ENCODE measurements at regions not wholly inside any gene's neighbourhood (a gene's known extent, or its start where the extent isn't known, plus 50 kb on each side); places are given as distances from the start of the nearest gene placed in this dataset.
"Not testable (repeated sequence)": the region's sequence is repeated elsewhere in the genome, so short reads cannot be mapped to it uniquely, and the experiment has no call there.

- no peak for TF ChIP-seq POLR2A (IDR thresholded peaks at IDR 0.05; ENCODE audit: low read depth, low read length)
- FAIRE-seq (no peak), DNase-seq (ENCODE audit: insufficient read length, low spot score) (no peak)
These were observed 65.8 kb downstream of the MTX3 start for GRCh38 chr5:79924936-79925893.

DNA sequence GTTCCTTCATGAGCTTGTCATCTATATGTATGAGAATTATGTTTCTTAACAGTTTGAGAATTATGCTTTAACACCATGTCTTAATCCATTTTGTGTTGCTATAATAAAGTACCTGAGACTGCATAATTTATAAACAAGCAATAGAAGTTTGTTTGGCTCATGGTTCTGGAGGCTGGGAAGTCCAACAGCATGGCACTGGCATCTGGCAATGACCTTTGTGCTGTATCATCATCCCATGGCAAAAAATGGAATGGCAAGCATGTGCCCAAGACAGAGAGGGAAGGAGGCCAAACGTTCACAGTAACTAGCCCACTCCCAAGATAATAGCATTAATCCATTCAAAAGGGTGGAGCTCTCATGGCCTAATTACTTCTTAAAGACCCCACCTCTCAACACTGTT is 67.6 kb downstream of the MTX3 start:
- DNase-seq (ENCODE audit: insufficient read length, low spot score) (no peak), FAIRE-seq (no peak)
- TF ChIP-seq POLR2A (IDR thresholded peaks at IDR 0.05; ENCODE audit: low read depth, low read length) = no peak

GRCh38 chr5:79922626-79923025 is 68.4 kb downstream of the MTX3 start:
- FAIRE-seq (no peak), DNase-seq (ENCODE audit: insufficient read length, low spot score) (no peak)
- TF ChIP-seq POLR2A (IDR thresholded peaks at IDR 0.05; ENCODE audit: low read depth, low read length) = no peak

DNA sequence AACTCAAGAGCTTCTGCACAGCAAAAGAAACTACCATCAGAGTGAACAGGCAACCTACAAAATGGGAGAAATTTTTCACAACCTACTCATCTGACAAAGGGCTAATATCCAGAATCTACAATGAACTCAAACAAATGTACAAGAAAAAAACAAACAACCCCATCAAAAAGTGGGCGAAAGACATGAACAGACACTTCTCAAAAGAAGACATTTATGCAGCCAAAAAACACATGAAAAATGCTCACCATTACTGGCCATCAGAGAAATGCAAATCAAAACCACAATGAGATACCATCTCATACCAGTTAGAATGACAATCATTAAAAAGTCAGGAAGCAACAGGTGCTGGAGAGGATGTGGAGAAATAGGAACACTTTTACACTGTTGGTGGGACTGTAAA is 83.6 kb downstream of the MTX3 start:
- DNase-seq (ENCODE audit: insufficient read length, low spot score); FAIRE-seq: not testable (repeated sequence)

- DNase-seq (ENCODE audit: insufficient read length, low spot score); FAIRE-seq: not testable (repeated sequence)
These were observed 88.5 kb downstream of the MTX3 start for GRCh38 chr5:79902571-79902970.

DNA sequence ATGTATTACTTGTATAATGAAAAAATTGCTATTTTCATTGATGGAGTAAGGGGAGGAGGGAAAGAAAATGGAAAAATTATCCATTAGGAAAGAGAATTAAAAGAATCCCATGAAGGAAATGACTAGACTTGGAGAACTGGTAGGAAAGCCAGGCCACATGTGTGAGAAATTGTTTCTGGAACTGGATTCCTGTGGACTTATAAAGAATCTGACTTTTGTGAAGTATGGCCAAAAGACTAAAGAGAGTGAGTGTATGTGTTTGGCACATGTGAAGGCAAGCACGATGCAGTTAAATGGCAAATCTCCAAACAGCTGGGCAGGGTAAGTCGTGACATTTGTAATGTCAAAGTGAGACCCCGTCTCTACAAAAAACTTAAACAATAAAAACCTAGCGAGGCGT is 89.4 kb downstream of the MTX3 start:
- no peak for TF ChIP-seq POLR2A (IDR thresholded peaks at IDR 0.05; ENCODE audit: low read depth, low read length)
- FAIRE-seq = no peak
- no peak for DNase-seq (ENCODE audit: insufficient read length, low spot score)

- DNase-seq (ENCODE audit: insufficient read length, low spot score) = no peak
- no peak for TF ChIP-seq POLR2A (IDR thresholded peaks at IDR 0.05; ENCODE audit: low read depth, low read length)
- no peak for FAIRE-seq
These were observed 92.5 kb downstream of the MTX3 start for GRCh38 chr5:79898611-79899010.

DNA sequence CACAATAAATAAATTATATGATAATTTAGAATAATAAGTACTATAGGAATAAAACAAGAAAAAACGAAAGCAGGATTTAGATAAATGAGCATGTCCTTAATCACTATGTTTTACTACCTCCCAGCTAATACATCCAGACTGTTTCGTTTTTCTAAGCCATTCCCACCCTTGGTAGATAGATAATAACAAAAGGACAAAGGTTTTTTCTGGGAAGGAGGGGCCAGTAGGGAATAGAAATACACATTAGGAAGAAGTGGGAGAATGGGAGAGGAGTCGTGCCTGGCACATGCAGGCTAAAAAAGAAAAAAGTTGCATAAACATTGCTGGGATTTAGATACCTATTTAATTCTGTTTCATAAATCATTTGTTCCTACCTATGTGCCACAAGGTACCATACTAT is 97.1 kb downstream of the MTX3 start:
- TF ChIP-seq POLR2A (IDR thresholded peaks at IDR 0.05; ENCODE audit: low read depth, low read length) = no peak
- no peak for DNase-seq (ENCODE audit: insufficient read length, low spot score)
- no peak for FAIRE-seq

GRCh38 chr5:79893485-79893884 is 97.6 kb downstream of the MTX3 start:
- FAIRE-seq = no peak
- no peak for DNase-seq (ENCODE audit: insufficient read length, low spot score)
- no peak for TF ChIP-seq POLR2A (IDR thresholded peaks at IDR 0.05; ENCODE audit: low read depth, low read length)

DNA sequence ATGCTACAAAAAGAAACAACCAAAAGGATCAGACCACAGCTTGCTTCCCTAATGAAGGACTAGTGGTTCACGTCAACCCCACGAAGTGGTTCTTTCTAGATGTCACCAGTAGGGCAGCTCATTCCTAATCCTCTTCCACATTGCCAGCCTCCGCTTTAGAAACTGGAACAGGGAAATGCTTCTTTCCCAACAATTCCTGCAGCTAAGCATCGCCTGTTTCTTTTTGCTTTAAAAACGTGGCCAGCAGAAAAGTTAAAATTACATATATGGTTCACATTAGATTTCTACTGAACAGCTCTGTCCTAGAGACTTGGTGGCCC is 100.2 kb downstream of the MTX3 start:
- no peak for DNase-seq (ENCODE audit: insufficient read length, low spot score)
- FAIRE-seq = no peak
- no peak for TF ChIP-seq POLR2A (IDR thresholded peaks at IDR 0.05; ENCODE audit: low read depth, low read length)

DNA sequence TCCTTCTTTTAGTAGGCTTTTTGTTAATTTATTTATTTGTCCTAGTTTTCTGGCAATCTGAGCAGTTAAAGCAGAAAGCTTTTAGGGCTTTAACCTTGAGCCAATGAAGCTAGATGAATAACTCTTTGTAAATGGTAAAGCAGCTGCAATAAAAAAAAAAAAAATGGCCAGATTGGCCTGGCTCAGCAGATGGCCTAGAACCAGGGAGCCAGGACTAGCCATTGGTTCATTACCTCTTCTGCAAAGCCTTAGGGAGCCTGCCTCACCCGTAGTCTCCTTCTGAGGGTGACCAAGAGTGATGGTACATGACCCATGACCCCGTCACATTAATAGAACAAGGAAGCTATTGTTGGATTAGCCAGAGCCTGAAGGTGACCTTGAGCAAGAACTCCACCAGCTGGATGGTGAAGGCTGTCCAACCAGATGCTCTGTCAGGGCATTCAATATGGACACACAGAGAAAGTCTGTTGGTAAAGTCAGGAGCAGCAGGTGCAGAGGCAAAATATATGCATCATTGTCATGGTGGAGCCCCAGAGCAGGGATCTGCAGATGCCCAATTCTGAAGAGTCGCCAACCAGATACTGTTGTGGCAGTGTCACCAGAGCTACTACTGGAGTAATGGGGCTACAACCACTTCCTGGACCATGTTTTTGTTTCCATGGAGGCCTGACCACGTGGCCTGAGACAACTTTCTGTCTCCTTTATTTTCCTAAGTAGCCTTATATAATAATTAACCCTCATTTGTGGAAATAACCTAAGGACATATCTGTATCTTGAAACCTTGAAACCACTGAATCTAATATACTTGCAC is 100.7 kb downstream of the MTX3 start:
- FAIRE-seq = no peak
- no peak for TF ChIP-seq POLR2A (IDR thresholded peaks at IDR 0.05; ENCODE audit: low read depth, low read length)
- no peak for DNase-seq (ENCODE audit: insufficient read length, low spot score)

- FAIRE-seq = no peak
- DNase-seq (ENCODE audit: insufficient read length, low spot score) = no peak
- TF ChIP-seq POLR2A (IDR thresholded peaks at IDR 0.05; ENCODE audit: low read depth, low read length) = no peak
These were observed 102.4 kb downstream of the MTX3 start for GRCh38 chr5:79888643-79889042.

- FAIRE-seq (no peak), DNase-seq (ENCODE audit: insufficient read length, low spot score) (no peak)
- TF ChIP-seq POLR2A (IDR thresholded peaks at IDR 0.05; ENCODE audit: low read depth, low read length) = no peak
These were observed 104.0 kb downstream of the MTX3 start for GRCh38 chr5:79886925-79887655.

DNA sequence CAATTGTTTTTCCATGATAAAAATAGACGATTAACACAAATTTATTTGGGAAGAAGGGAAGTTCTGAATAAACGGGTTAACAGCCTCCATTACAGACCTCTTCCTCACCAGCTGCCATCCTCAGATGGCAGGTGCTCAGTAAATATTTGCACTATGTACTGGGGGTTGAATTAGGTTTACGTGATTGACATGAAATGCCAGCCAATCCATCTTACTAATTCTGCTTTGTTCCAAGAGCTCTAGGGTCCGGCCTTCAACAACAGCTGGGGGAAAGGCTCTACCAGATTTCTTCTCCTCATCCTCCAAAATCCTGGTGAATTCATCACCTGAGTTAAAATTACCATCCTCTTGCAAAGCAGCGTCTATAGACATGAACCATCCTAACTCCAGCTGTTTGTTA is 104.6 kb downstream of the MTX3 start:
- no peak for TF ChIP-seq POLR2A (IDR thresholded peaks at IDR 0.05; ENCODE audit: low read depth, low read length)
- no peak for FAIRE-seq
- DNase-seq (ENCODE audit: insufficient read length, low spot score) = no peak

GRCh38 chr5:79879880-79880279 is 111.2 kb downstream of the MTX3 start:
- not testable (repeated sequence) for FAIRE-seq

More at GRCh38 chr5:79879880-79880279, 111.2 kb downstream of the MTX3 start:
- not testable (repeated sequence) for DNase-seq (ENCODE audit: insufficient read length, low spot score)

Measured in H54 (cell line).